Breast epithelium (tissue), 4 donors: ENCODE measurements at regions not wholly inside any gene's neighbourhood (a gene's known extent, or its start where the extent isn't known, plus 50 kb on each side); places are given as distances from the start of the nearest gene placed in this dataset.
"Not testable (repeated sequence)": the region's sequence is repeated elsewhere in the genome, so short reads cannot be mapped to it uniquely, and the experiment has no call there.

Experiments
- DNase-seq, 2 donors: peaks; one replicate each; pipeline ENCODE4 v3.0.0-alpha.2; 2019; ENCODE audit warnings: low spot score in 2 of 2
- H3K27ac ChIP-seq, 2 donors: fragments of 200-600 bp; sonication (generic) in 1 of 2; one replicate each; pipeline ENCODE4 v1.5.1; 2016 to 2019; ENCODE audit warnings: mild to moderate bottlenecking in 1 of 2
- H3K27me3 ChIP-seq, 2 donors: fragments of 200-600 bp; sonication (generic) in 1 of 2; one replicate each; pipeline versions ENCODE4 v1.5.1 to v1.6.0; 2017 to 2019; ENCODE audit warnings: control low read depth in 1 of 2, mild to moderate bottlenecking in 1 of 2
- H3K36me3 ChIP-seq: fragments of 200-600 bp; one replicate; pipeline ENCODE4 v1.5.1; 2019
- H3K4me1 ChIP-seq, 2 donors: fragments of 200-600 bp; sonication (generic); one replicate each; pipeline ENCODE4 v1.5.1; 2016 to 2019; ENCODE audit warnings: control low read depth in 1 of 2
- H3K4me3 ChIP-seq, 3 donors: fragments of 200-600 bp; sonication (generic); 1 replicate in 2 of 3; 2 replicates in 1 of 3; pipeline ENCODE4 v1.5.1; 2016 to 2019; ENCODE audit warnings: mild to moderate bottlenecking in 3 of 3, moderate library complexity in 2 of 3
- H3K9me3 ChIP-seq, 2 donors: fragments of 200-600 bp; sonication (generic) in 1 of 2; one replicate each; pipeline ENCODE4 v1.5.1; 2016 to 2019; ENCODE audit warnings: control low read depth in 1 of 2
- CTCF ChIP-seq, 3 donors: fragments of 450-650 bp; IDR thresholded peaks; one replicate each; pipeline ENCODE4 v1.5.1; 2016 to 2017; ENCODE audit warnings: antibody characterized with exemption in 3 of 3, mild to moderate bottlenecking in 3 of 3, moderate library complexity in 3 of 3
- POLR2A ChIP-seq: fragments of 450-650 bp; IDR thresholded peaks from one replicate; pipeline ENCODE4 v1.6.1; 2016; ENCODE audit warnings: antibody characterized with exemption, mild to moderate bottlenecking, moderate library complexity
- POLR2AphosphoS5 ChIP-seq, 3 donors: sonication (generic); formaldehyde crosslinking; IDR thresholded peaks; one replicate each; pipeline ENCODE4 v1.6.1; 2017; ENCODE audit warnings: antibody characterized with exemption in 3 of 3
- intact Hi-C: fragments of 100-400 bp; cut with DNase I; formaldehyde crosslinking; loops from one replicate; pipeline ENCODE4 v1.15.1; 2023; ENCODE audit warnings: low total_unique reads

- Histone ChIP-seq H3K9me3 (no peaks in the 10 kb centered on the region), H3K27me3 (no peaks in the 10 kb centered on the region), H3K4me1 (no peaks in the 10 kb centered on the region), H3K27ac (peak overlapping the region in 1 of 2 donors; percentile 19), H3K4me3 (no peak overlapping the region), H3K36me3 (no peaks in the 10 kb centered on the region)
- TF ChIP-seq POLR2A, result no peak
- no peak for TF ChIP-seq POLR2AphosphoS5 (IDR thresholded peaks at IDR 0.05)
- no peak for TF ChIP-seq CTCF (IDR thresholded peaks at IDR 0.05)
- DNase-seq, result no peak
- intact Hi-C loops, result no loop called here
Observed at GRCh38 chr22:22720724-22721261, 76.4 kb downstream of the GGTLC2 start.

- H3K9me3 ChIP-seq, result no peaks in the 10 kb centered on the region
- TF ChIP-seq POLR2AphosphoS5 (IDR thresholded peaks at IDR 0.05) (no peak), CTCF (IDR thresholded peaks at IDR 0.05) (no peak), POLR2A (no peak)
- no peak for DNase-seq
Observed at GRCh38 chr22:22721681-22722354, 77.4 kb downstream of the GGTLC2 start.

GRCh38 chr22:22728382-22728781 is 84.0 kb downstream of the GGTLC2 start:
- no peaks in the 10 kb centered on the region for H3K9me3 ChIP-seq
- H3K27me3 ChIP-seq, result no peaks in the 10 kb centered on the region
- H3K4me3 ChIP-seq, result no peak overlapping the region
- H3K27ac ChIP-seq, result no peak overlapping the region
- H3K36me3 ChIP-seq, result no peaks in the 10 kb centered on the region
- intact Hi-C loops, result no loop called here
- TF ChIP-seq POLR2A (no peak), CTCF (IDR thresholded peaks at IDR 0.05) (no peak), POLR2AphosphoS5 (IDR thresholded peaks at IDR 0.05) (no peak)
- H3K4me1 ChIP-seq, result no peaks in the 10 kb centered on the region
- DNase-seq, result no peak

More at GRCh38 chr22:22721681-22722354, 77.4 kb downstream of the GGTLC2 start:
- Histone ChIP-seq H3K4me1 (no peaks in the 10 kb centered on the region), H3K36me3 (no peaks in the 10 kb centered on the region), H3K27me3 (no peaks in the 10 kb centered on the region), H3K4me3 (no peak overlapping the region), H3K27ac (peak overlapping the region in 1 of 2 donors; percentile 12)
- intact Hi-C loops, result no loop called here

- Histone ChIP-seq H3K27me3 (no peaks in the 10 kb centered on the region), H3K36me3 (no peaks in the 10 kb centered on the region), H3K27ac (no peak overlapping the region), H3K4me1 (no peaks in the 10 kb centered on the region), H3K9me3 (no peaks in the 10 kb centered on the region), H3K4me3 (no peak overlapping the region)
- intact Hi-C loops, result no loop called here
- TF ChIP-seq POLR2AphosphoS5 (IDR thresholded peaks at IDR 0.05) (no peak), POLR2A (no peak)
- DNase-seq, result no peak
Observed at GRCh38 chr22:22730655-22731373, 86.4 kb downstream of the GGTLC2 start.

- intact Hi-C loops, result no loop called here
- TF ChIP-seq POLR2A (no peak), POLR2AphosphoS5 (IDR thresholded peaks at IDR 0.05) (no peak), CTCF (IDR thresholded peaks at IDR 0.05) (no peak)
- Histone ChIP-seq H3K27me3 (no peaks in the 10 kb centered on the region), H3K4me1 (no peaks in the 10 kb centered on the region), H3K36me3 (no peaks in the 10 kb centered on the region), H3K27ac (no peak overlapping the region), H3K9me3 (no peaks in the 10 kb centered on the region), H3K4me3 (no peak overlapping the region)
- DNase-seq, result no peak
Observed at GRCh38 chr22:22731374-22731676, 86.9 kb downstream of the GGTLC2 start.

- H3K4me3 ChIP-seq, H3K4me1 ChIP-seq, H3K27ac ChIP-seq, H3K9me3 ChIP-seq, H3K27me3 ChIP-seq, DNase-seq, intact Hi-C loops, H3K36me3 ChIP-seq: not testable (repeated sequence)
Observed at GRCh38 chr22:22733006-22733405, 88.6 kb downstream of the GGTLC2 start.
